Dermis microvascular lymphatic vessel endothelial cell (primary cell): ENCODE measurements at regions not wholly inside any gene's neighbourhood (a gene's known extent, or its start where the extent isn't known, plus 50 kb on each side); places are given as distances from the start of the nearest gene placed in this dataset.
A peak's percentile ranks its signal among the peaks of the same experiment; 100 is the strongest.
"Not testable (repeated sequence)": the region's sequence is repeated elsewhere in the genome, so short reads cannot be mapped to it uniquely, and the experiment has no call there.

Experiments
- DNase-seq, 2 donors: peaks; one replicate each; pipeline versions ENCODE4 v3.0.0 to v3.0.0-alpha.2; 2010; ENCODE audit warnings: low read depth in 2 of 2

- no peak for DNase-seq
Measured at GRCh38 chr1:189151361-189151760, 1326.3 kb downstream of the BRINP3 start.

GRCh38 chr1:189152685-189153084, 1325.0 kb downstream of the BRINP3 start:
- no peak for DNase-seq

GRCh38 chr1:189158155-189158554, 1319.5 kb downstream of the BRINP3 start:
- no peak for DNase-seq

- no peak for DNase-seq
Measured at GRCh38 chr1:189175889-189176288, 1301.8 kb downstream of the BRINP3 start.

- no peak for DNase-seq
Measured at GRCh38 chr1:189180057-189180456, 1297.6 kb downstream of the BRINP3 start.

GRCh38 chr1:189185097-189185496, 1292.6 kb downstream of the BRINP3 start:
- DNase-seq = no peak

GRCh38 chr1:189192741-189193520, 1284.7 kb downstream of the BRINP3 start:
- DNase-seq = no peak

GRCh38 chr1:189205863-189206262, 1271.8 kb downstream of the BRINP3 start:
- no peak for DNase-seq

- DNase-seq = no peak
Measured at GRCh38 chr1:189206617-189207016, 1271.0 kb downstream of the BRINP3 start.

- no peak for DNase-seq
Measured at GRCh38 chr1:189211742-189212141, 1265.9 kb downstream of the BRINP3 start.

- no peak for DNase-seq
Measured at GRCh38 chr1:189212606-189213005, 1265.1 kb downstream of the BRINP3 start.

- no peak for DNase-seq
Measured at GRCh38 chr1:189216886-189217285, 1260.8 kb downstream of the BRINP3 start.

GRCh38 chr1:189217646-189218045, 1260.0 kb downstream of the BRINP3 start:
- no peak for DNase-seq

GRCh38 chr1:189220750-189221149, 1256.9 kb downstream of the BRINP3 start:
- no peak for DNase-seq

- DNase-seq = not testable (repeated sequence)
Measured at GRCh38 chr1:189225794-189226145, 1251.9 kb downstream of the BRINP3 start.

- no peak for DNase-seq
Measured at GRCh38 chr1:189226779-189227178, 1250.9 kb downstream of the BRINP3 start.

GRCh38 chr1:189237008-189237407, 1240.7 kb downstream of the BRINP3 start:
- no peak for DNase-seq

GRCh38 chr1:189253601-189254350, 1223.9 kb downstream of the BRINP3 start:
- no peak for DNase-seq

GRCh38 chr1:189261128-189261527, 1216.5 kb downstream of the BRINP3 start:
- not testable (repeated sequence) for DNase-seq

- DNase-seq = peak in 1 of 2 donors; percentile 40
Measured at GRCh38 chr1:189269011-189269410, 1208.7 kb downstream of the BRINP3 start.

- DNase-seq = no peak
Measured at GRCh38 chr1:189274267-189274666, 1203.4 kb downstream of the BRINP3 start.

- no peak for DNase-seq
Measured at GRCh38 chr1:189275796-189276195, 1201.9 kb downstream of the BRINP3 start.

- no peak for DNase-seq
Measured at GRCh38 chr1:189289346-189289745, 1188.3 kb downstream of the BRINP3 start.
